Type B pancreatic cell (in vitro differentiated cells): ENCODE measurements at regions not wholly inside any gene's neighbourhood (a gene's known extent, or its start where the extent isn't known, plus 50 kb on each side); places are given as distances from the start of the nearest gene placed in this dataset.
"Not testable (repeated sequence)": the region's sequence is repeated elsewhere in the genome, so short reads cannot be mapped to it uniquely, and the experiment has no call there.

Experiments
- DNase-seq: peaks from one replicate; pipeline ENCODE4 v3.0.0; 2021; ENCODE audit warnings: mixed read lengths; ENCODE audit not compliant: unreplicated experiment; ENCODE audit errors: extremely low spot score
- H3K27ac Mint-ChIP-seq: 2 replicates; pipeline ENCODE4 v1.8.0; 2021; ENCODE audit warnings: mild to moderate bottlenecking, mixed read lengths
- H3K27me3 Mint-ChIP-seq: 2 replicates; pipeline ENCODE4 v1.8.0; 2021; ENCODE audit warnings: mixed read lengths
- H3K36me3 Mint-ChIP-seq: 2 replicates; pipeline ENCODE4 v1.8.0; 2021; ENCODE audit warnings: mixed read lengths
- H3K4me1 Mint-ChIP-seq: one replicate; pipeline ENCODE4 v1.8.0; 2021; ENCODE audit warnings: mixed read lengths; ENCODE audit not compliant: unreplicated experiment
- H3K4me3 Mint-ChIP-seq: 2 replicates; pipeline ENCODE4 v1.8.0; 2021; ENCODE audit warnings: mild to moderate bottlenecking, mixed read lengths
- H3K9me3 Mint-ChIP-seq: 2 replicates; pipeline ENCODE4 v1.8.0; 2021; ENCODE audit warnings: mixed read lengths
- TF ChIP-seq, protein P1 (sequence below): fragments of 200-600 bp; sonication (generic); conservative IDR thresholded peaks from 2 replicates; pipeline ENCODE4 v1.5.0; 2021; ENCODE audit warnings: antibody characterized with exemption, mild to moderate bottlenecking

DNA sequence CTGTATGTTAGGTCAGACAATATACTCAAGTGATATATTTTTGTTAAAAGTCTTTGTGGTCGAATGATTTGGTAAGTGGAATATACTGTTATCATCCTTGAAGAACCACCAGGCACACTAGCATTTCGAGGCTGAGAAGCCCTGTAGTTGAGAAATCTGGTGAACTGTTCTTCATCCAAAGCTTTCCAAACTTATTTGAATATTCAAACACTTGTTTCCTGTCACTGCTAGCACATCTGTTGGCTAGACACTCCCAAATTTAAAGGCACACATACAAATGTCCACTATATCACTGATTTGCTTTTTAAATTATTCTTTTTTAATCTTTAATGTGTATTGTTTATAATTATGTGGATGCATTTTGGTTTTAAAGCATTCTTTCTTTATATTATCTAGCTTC lies 241.9 kb upstream of the CNTNAP5 start:
- no peak overlapping the region for H3K4me3 Mint-ChIP-seq
- H3K36me3 Mint-ChIP-seq, result no peaks in the 10 kb centered on the region
- TF ChIP-seq, protein P1, sequence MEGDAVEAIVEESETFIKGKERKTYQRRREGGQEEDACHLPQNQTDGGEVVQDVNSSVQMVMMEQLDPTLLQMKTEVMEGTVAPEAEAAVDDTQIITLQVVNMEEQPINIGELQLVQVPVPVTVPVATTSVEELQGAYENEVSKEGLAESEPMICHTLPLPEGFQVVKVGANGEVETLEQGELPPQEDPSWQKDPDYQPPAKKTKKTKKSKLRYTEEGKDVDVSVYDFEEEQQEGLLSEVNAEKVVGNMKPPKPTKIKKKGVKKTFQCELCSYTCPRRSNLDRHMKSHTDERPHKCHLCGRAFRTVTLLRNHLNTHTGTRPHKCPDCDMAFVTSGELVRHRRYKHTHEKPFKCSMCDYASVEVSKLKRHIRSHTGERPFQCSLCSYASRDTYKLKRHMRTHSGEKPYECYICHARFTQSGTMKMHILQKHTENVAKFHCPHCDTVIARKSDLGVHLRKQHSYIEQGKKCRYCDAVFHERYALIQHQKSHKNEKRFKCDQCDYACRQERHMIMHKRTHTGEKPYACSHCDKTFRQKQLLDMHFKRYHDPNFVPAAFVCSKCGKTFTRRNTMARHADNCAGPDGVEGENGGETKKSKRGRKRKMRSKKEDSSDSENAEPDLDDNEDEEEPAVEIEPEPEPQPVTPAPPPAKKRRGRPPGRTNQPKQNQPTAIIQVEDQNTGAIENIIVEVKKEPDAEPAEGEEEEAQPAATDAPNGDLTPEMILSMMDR, result no peak
- no peaks in the 10 kb centered on the region for H3K27me3 Mint-ChIP-seq
- no peak for DNase-seq
- H3K4me1 Mint-ChIP-seq, result no peaks in the 10 kb centered on the region
- no peak overlapping the region for H3K27ac Mint-ChIP-seq
- no peaks in the 10 kb centered on the region for H3K9me3 Mint-ChIP-seq

DNA sequence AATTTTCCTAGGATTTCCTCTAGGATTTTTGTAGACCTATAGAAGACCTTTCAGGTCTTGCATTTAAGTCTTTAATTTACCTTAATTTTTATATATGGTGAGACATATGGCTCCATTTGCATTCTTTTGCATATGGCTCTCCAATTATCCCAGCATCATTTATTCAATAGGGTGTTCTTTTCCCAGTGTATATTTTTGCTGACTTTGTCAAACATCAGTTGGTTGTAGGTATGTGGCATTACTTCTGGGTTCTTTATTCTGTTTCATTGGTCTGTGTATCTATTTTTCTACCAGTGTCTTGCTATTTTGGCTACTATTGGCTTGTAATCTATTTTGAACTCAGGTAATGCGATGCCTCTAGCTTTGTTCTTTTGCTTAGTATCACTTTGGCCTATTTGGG lies 239.8 kb upstream of the CNTNAP5 start:
- Mint-ChIP-seq H3K9me3 (no peaks in the 10 kb centered on the region), H3K4me1 (no peaks in the 10 kb centered on the region), H3K27ac (no peak overlapping the region), H3K4me3 (no peak overlapping the region), H3K27me3 (no peaks in the 10 kb centered on the region), H3K36me3 (no peaks in the 10 kb centered on the region)
- TF ChIP-seq, protein P1, result no peak
- no peak for DNase-seq

DNA sequence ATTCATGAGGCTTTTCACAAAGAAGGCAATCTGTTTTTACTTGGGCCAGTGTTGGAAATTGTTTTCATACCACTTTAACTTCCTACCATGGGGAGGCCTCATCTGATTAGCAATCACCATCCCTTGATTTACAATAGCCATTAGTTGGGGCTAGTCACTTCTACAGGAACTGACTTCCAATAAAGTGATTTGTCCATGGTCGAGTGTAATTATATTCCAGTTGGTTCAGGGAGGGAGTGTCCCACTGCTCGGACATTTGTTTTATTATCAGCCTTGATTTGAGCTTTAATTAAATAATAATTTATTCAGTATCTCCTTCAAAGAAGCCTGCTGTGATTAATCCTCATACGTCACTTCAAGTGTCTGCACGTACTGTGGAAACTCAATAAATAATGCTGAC lies 233.9 kb upstream of the CNTNAP5 start:
- H3K36me3 Mint-ChIP-seq, result no peaks in the 10 kb centered on the region
- TF ChIP-seq, protein P1, result no peak
- no peaks in the 10 kb centered on the region for H3K27me3 Mint-ChIP-seq
- no peaks in the 10 kb centered on the region for H3K4me1 Mint-ChIP-seq
- no peaks in the 10 kb centered on the region for H3K9me3 Mint-ChIP-seq
- H3K27ac Mint-ChIP-seq, result no peak overlapping the region
- no peak overlapping the region for H3K4me3 Mint-ChIP-seq
- no peak for DNase-seq

GRCh38 chr2:123791684-123792083 lies 233.4 kb upstream of the CNTNAP5 start:
- Mint-ChIP-seq H3K27ac (no peak overlapping the region), H3K4me1 (no peaks in the 10 kb centered on the region), H3K36me3 (no peaks in the 10 kb centered on the region), H3K27me3 (no peaks in the 10 kb centered on the region), H3K4me3 (no peak overlapping the region), H3K9me3 (no peaks in the 10 kb centered on the region)
- TF ChIP-seq, protein P1, result no peak
- no peak for DNase-seq

DNA sequence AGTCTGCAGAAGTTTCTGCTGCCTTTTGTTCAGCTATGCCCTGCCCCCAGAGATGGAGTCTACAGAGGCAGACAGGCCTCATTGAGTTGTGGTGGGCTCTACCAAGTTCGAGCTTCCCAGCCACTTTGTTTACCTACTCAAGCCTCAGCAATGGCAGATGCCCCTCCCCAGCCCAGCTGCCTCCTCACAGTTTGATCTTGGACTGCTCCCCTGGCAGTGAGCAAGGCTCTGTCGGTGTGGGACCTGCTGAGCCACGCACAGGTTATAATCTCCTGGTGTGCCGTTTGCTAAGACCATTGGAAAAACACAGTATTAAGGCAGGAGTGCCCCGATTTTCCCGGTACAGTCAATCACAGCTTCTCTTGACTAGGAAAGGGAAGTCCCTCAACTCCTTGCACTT lies 221.0 kb upstream of the CNTNAP5 start:
- not testable (repeated sequence) for H3K27me3 Mint-ChIP-seq, H3K4me3 Mint-ChIP-seq, H3K4me1 Mint-ChIP-seq, H3K36me3 Mint-ChIP-seq, H3K27ac Mint-ChIP-seq, DNase-seq
- peaks cover 15% of the 10 kb centered on the region for H3K9me3 Mint-ChIP-seq

DNA sequence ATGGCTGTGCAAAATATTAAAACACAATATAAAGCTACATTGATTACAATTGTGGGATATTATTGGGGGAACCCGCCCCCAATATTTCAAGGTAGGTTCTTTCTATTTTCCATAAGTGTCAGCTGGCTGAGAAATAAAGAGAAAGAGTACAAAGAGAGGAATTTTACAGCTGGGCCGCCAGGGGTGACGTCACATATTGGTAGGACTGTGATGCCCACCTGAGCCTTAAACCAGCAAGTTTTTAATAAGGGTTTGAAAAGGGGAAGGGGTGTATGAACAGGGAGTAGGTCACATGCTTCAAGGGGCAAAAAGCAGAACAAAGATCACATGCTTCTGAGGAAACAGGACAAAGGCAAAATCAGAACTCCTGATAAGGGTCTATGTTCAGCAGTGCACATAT lies 219.3 kb upstream of the CNTNAP5 start:
- H3K9me3 Mint-ChIP-seq, result peaks cover 15% of the 10 kb centered on the region
- H3K27me3 Mint-ChIP-seq, H3K4me1 Mint-ChIP-seq, H3K27ac Mint-ChIP-seq, DNase-seq, H3K4me3 Mint-ChIP-seq, H3K36me3 Mint-ChIP-seq: not testable (repeated sequence)

GRCh38 chr2:123808243-123808642 lies 216.8 kb upstream of the CNTNAP5 start:
- Mint-ChIP-seq H3K9me3 (peaks cover 9% of the 10 kb centered on the region), H3K4me3 (no peak overlapping the region), H3K27me3 (no peaks in the 10 kb centered on the region), H3K27ac (no peak overlapping the region), H3K36me3 (no peaks in the 10 kb centered on the region), H3K4me1 (no peaks in the 10 kb centered on the region)
- no peak for DNase-seq
- TF ChIP-seq, protein P1, result no peak
